HG03280 (cell line): ENCODE measurements at regions not wholly inside any gene's neighbourhood (a gene's known extent, or its start where the extent isn't known, plus 50 kb on each side); places are given as distances from the start of the nearest gene placed in this dataset.
"Not testable (repeated sequence)": the region's sequence is repeated elsewhere in the genome, so short reads cannot be mapped to it uniquely, and the experiment has no call there.

Experiments
- ATAC-seq: cut with Tn5 transposase; IDR thresholded peaks from one replicate; pipeline ENCODE4 v1.9.1; 2021; ENCODE audit warnings: mild to moderate bottlenecking, moderate library complexity; ENCODE audit not compliant: unreplicated experiment

- ATAC-seq = not testable (repeated sequence)
These were observed 268.1 kb upstream of the GRM3 start for GRCh38 chr7:86375602-86376001.

- no peak for ATAC-seq
These were observed 271.4 kb upstream of the GRM3 start for GRCh38 chr7:86372262-86372661.

- ATAC-seq = no peak
These were observed 276.8 kb upstream of the GRM3 start for GRCh38 chr7:86366946-86367345.

- ATAC-seq = not testable (repeated sequence)
These were observed 303.3 kb upstream of the GRM3 start for GRCh38 chr7:86340407-86340806.

GRCh38 chr7:86339051-86339450 is 304.7 kb upstream of the GRM3 start:
- ATAC-seq = no peak

GRCh38 chr7:86328801-86329433 is 314.8 kb upstream of the GRM3 start:
- ATAC-seq = no peak

GRCh38 chr7:86326847-86327246 is 316.9 kb upstream of the GRM3 start:
- no peak for ATAC-seq

GRCh38 chr7:86320889-86321288 is 322.8 kb upstream of the GRM3 start:
- no peak for ATAC-seq

- ATAC-seq = no peak
These were observed 323.4 kb upstream of the GRM3 start for GRCh38 chr7:86320341-86320740.

GRCh38 chr7:86313842-86314241 is 329.9 kb upstream of the GRM3 start:
- no peak for ATAC-seq

- no peak for ATAC-seq
These were observed 342.4 kb upstream of the GRM3 start for GRCh38 chr7:86301301-86301700.

- ATAC-seq = no peak
These were observed 348.2 kb upstream of the GRM3 start for GRCh38 chr7:86295526-86295925.

- no peak for ATAC-seq
These were observed 361.6 kb upstream of the GRM3 start for GRCh38 chr7:86282014-86282682.

GRCh38 chr7:86280150-86280549 is 363.6 kb upstream of the GRM3 start:
- no peak for ATAC-seq

- ATAC-seq = no peak
These were observed 380.9 kb upstream of the GRM3 start for GRCh38 chr7:86262781-86263180.

GRCh38 chr7:86257894-86258293 is 385.8 kb upstream of the GRM3 start:
- ATAC-seq = no peak

- ATAC-seq = no peak
These were observed 391.3 kb upstream of the GRM3 start for GRCh38 chr7:86252406-86252805.

GRCh38 chr7:86248977-86249376 is 394.7 kb upstream of the GRM3 start:
- no peak for ATAC-seq

- ATAC-seq = no peak
These were observed 400.5 kb upstream of the GRM3 start for GRCh38 chr7:86243171-86243570.

- ATAC-seq = no peak
These were observed 417.5 kb upstream of the GRM3 start for GRCh38 chr7:86226191-86226590.

GRCh38 chr7:86222806-86223205 is 420.9 kb upstream of the GRM3 start:
- ATAC-seq = no peak

GRCh38 chr7:86214734-86215133 is 429.0 kb upstream of the GRM3 start:
- no peak for ATAC-seq

GRCh38 chr7:86212976-86213375 is 430.7 kb upstream of the GRM3 start:
- ATAC-seq = no peak
